H1 (cell line): ENCODE measurements at regions not wholly inside any gene's neighbourhood (a gene's known extent, or its start where the extent isn't known, plus 50 kb on each side); places are given as distances from the start of the nearest gene placed in this dataset.

Experiments used
- CTCF ChIA-PET: fragments of 300-600 bp; sonication (Branson Sonifier 250); formaldehyde crosslinking; loops from one replicate; lab custom pipeline; 2021; ENCODE audit not compliant: partially characterized antibody; lab: Charles Lee
- POLR2A ChIA-PET: fragments of 300-600 bp; sonication (Branson Sonifier 250); formaldehyde crosslinking; loops from one replicate; lab custom pipeline; 2021; ENCODE audit warnings: inconsistent platforms; ENCODE audit not compliant: partially characterized antibody; lab: Charles Lee
- DNase-seq, 2 experiments: peaks; one replicate each; pipeline versions ENCODE4 v3.0.0 to v3.0.0-alpha.2; 2010 to 2022; ENCODE audit warnings: low spot score in 2 of 2, low read depth in 1 of 2, mixed read lengths in 1 of 2
- FAIRE-seq: peaks from 2 replicates; lab custom pipeline; 2011; peaks lifted over from hg19 to GRCh38; lab: Jason Lieb, UNC
- H2AFZ ChIP-seq: 2 replicates; pipeline ENCODE4 v1.8.1; 2012; ENCODE audit warnings: low read length, inconsistent platforms
- H2AK5ac ChIP-seq: 2 replicates; pipeline ENCODE4 v1.6.1; 2013; ENCODE audit warnings: low read depth, low read length
- H2BK120ac ChIP-seq: replicated peaks from 2 replicates; pipeline ENCODE3; 2013; ENCODE audit warnings: low read depth, low read length, inconsistent platforms
- H2BK12ac ChIP-seq: 2 replicates; pipeline ENCODE4 v1.6.1; 2013; ENCODE audit warnings: low read depth, low read length
- H2BK15ac ChIP-seq: 2 replicates; pipeline ENCODE4 v1.6.1; 2013; ENCODE audit warnings: low read length
- H2BK20ac ChIP-seq: 2 replicates; pipeline ENCODE4 v1.6.1; 2013; ENCODE audit warnings: low read length
- H2BK5ac ChIP-seq: 2 replicates; pipeline ENCODE4 v1.6.1; 2013; ENCODE audit warnings: low read depth, low read length
- H3K14ac ChIP-seq: 2 replicates; pipeline ENCODE4 v1.6.1; 2013; ENCODE audit warnings: inconsistent platforms; ENCODE audit not compliant: insufficient read length
- H3K18ac ChIP-seq: 2 replicates; pipeline ENCODE4 v1.6.1; 2013; ENCODE audit warnings: low read length; ENCODE audit errors: extremely low read depth
- H3K23ac ChIP-seq: 2 replicates; pipeline ENCODE4 v1.6.1; 2013; ENCODE audit warnings: inconsistent platforms; ENCODE audit not compliant: insufficient read length
- H3K23me2 ChIP-seq: 2 replicates; pipeline ENCODE4 v1.6.1; 2013; ENCODE audit warnings: low read depth, low read length
- H3K27ac ChIP-seq: 2 replicates; pipeline ENCODE4 v1.6.1; 2011; ENCODE audit warnings: low read depth, low read length, inconsistent platforms
- H3K27me3 ChIP-seq, 4 experiments: replicated peaks in 1 of 4; 1 replicate in 1 of 4; 2 replicates in 3 of 4; pipeline versions ENCODE4 v1.6.1 to v1.8.1; 2011 to 2013; ENCODE audit warnings: low read length in 3 of 4, mild to moderate bottlenecking in 3 of 4, inconsistent platforms in 2 of 4, mixed read lengths in 2 of 4, moderate library complexity in 1 of 4; ENCODE audit not compliant: control insufficient read depth in 3 of 4, insufficient read depth in 3 of 4; ENCODE audit errors: extremely low read depth in 1 of 4
- H3K36me3 ChIP-seq, 4 experiments: 2 replicates each; pipeline versions ENCODE4 v1.6.1 to v1.8.1; 2011 to 2013; ENCODE audit warnings: mild to moderate bottlenecking in 4 of 4, low read length in 3 of 4, moderate library complexity in 2 of 4, control low read depth in 1 of 4, inconsistent platforms in 1 of 4; ENCODE audit not compliant: insufficient read depth in 4 of 4, control insufficient read depth in 2 of 4
- H3K4ac ChIP-seq: replicated peaks from 2 replicates; pipeline ENCODE3; 2013; ENCODE audit warnings: low read length, low read depth, mixed read lengths, inconsistent platforms; ENCODE audit not compliant: insufficient read length
- H3K4me1 ChIP-seq, 4 experiments: replicated peaks in 1 of 4; 1 replicate in 1 of 4; 2 replicates in 3 of 4; pipeline versions ENCODE4 v1.6.1 to v1.8.1; 2011 to 2013; ENCODE audit warnings: low read length in 3 of 4, inconsistent platforms in 2 of 4, mixed read lengths in 1 of 4; ENCODE audit not compliant: insufficient read depth in 4 of 4, control insufficient read depth in 3 of 4
- H3K4me2 ChIP-seq, 2 experiments: 2 replicates each; pipeline versions ENCODE4 v1.6.1 to v1.8.1; 2011 to 2013; ENCODE audit warnings: low read depth in 2 of 2, low read length in 2 of 2, control low read depth in 1 of 2, inconsistent platforms in 1 of 2, mild to moderate bottlenecking in 1 of 2; ENCODE audit not compliant: insufficient read depth in 1 of 2
- H3K4me3 ChIP-seq, 4 experiments: fragments of 200-600, 300-600 bp in 1 of 4; sonication (generic), shearing (Covaris generic), sonication (Bioruptor Twin) in 1 of 4; 2 replicates each; pipeline versions ENCODE4 v1.5.1 to v1.8.1; 2011 to 2016; ENCODE audit warnings: low read length in 4 of 4, low read depth in 3 of 4, control low read depth in 2 of 4, inconsistent platforms in 2 of 4, mild to moderate bottlenecking in 2 of 4, mixed read lengths in 1 of 4, moderate library complexity in 1 of 4; ENCODE audit not compliant: insufficient read depth in 2 of 4; ENCODE audit errors: extremely low read depth in 1 of 4
- H3K56ac ChIP-seq: replicated peaks from 2 replicates; pipeline ENCODE3; 2013; ENCODE audit warnings: low read depth, mild to moderate bottlenecking, mixed read lengths, low read length, inconsistent platforms; ENCODE audit not compliant: insufficient read length
- H3K79me1 ChIP-seq: 2 replicates; pipeline ENCODE4 v1.6.1; 2013; ENCODE audit warnings: low read depth, low read length, control low read depth
- H3K79me2 ChIP-seq, 2 experiments: 2 replicates each; pipeline versions ENCODE4 v1.6.1 to v1.8.1; 2012 to 2013; ENCODE audit warnings: low read length in 2 of 2, mild to moderate bottlenecking in 2 of 2, inconsistent platforms in 1 of 2; ENCODE audit not compliant: insufficient read depth in 2 of 2, control insufficient read depth in 1 of 2
- H3K9ac ChIP-seq, 4 experiments: replicated peaks in 1 of 4; 1 replicate in 1 of 4; 2 replicates in 3 of 4; pipeline versions ENCODE4 v1.6.1 to v1.8.1; 2011 to 2013; ENCODE audit warnings: low read depth in 3 of 4, low read length in 3 of 4, control low read depth in 2 of 4, mild to moderate bottlenecking in 2 of 4, moderate library complexity in 2 of 4, inconsistent platforms in 1 of 4; ENCODE audit errors: extremely low read depth in 1 of 4
- H3K9me3 ChIP-seq, 2 experiments: 2 replicates each; pipeline versions ENCODE4 v1.6.1 to v1.8.1; 2012 to 2013; ENCODE audit warnings: mild to moderate bottlenecking in 2 of 2, moderate library complexity in 2 of 2, control low read depth in 1 of 2, inconsistent platforms in 1 of 2, low read depth in 1 of 2, low read length in 1 of 2, mixed read lengths in 1 of 2; ENCODE audit not compliant: insufficient read depth in 2 of 2
- H4K20me1 ChIP-seq, 2 experiments: replicated peaks in 1 of 2; 2 replicates each; pipeline versions ENCODE3 to v1.8.1; 2011 to 2013; ENCODE audit warnings: inconsistent platforms in 2 of 2, low read length in 2 of 2, mild to moderate bottlenecking in 1 of 2; ENCODE audit not compliant: insufficient read depth in 2 of 2, control insufficient read depth in 1 of 2
- H4K5ac ChIP-seq: 2 replicates; pipeline ENCODE4 v1.6.1; 2013; ENCODE audit warnings: low read length, low read depth, mixed read lengths, inconsistent platforms; ENCODE audit not compliant: insufficient read length
- H4K8ac ChIP-seq: 2 replicates; pipeline ENCODE4 v1.8.0; 2013; ENCODE audit warnings: mild to moderate bottlenecking, moderate library complexity, low read length, inconsistent platforms; ENCODE audit not compliant: insufficient read depth; ENCODE audit errors: extremely low read depth
- H4K91ac ChIP-seq: replicated peaks from 2 replicates; pipeline ENCODE3; 2013; ENCODE audit warnings: low read length, mixed read lengths, inconsistent platforms; ENCODE audit not compliant: insufficient read length
- E2F6 ChIP-seq: IDR thresholded peaks from 2 replicates; pipeline ENCODE4 v1.6.1; 2012; ENCODE audit warnings: inconsistent platforms
- SIX5 ChIP-seq: IDR thresholded peaks from 2 replicates; pipeline ENCODE4 v1.6.1; 2011; ENCODE audit warnings: mild to moderate bottlenecking, low read depth, low read length
- SP1 ChIP-seq: IDR thresholded peaks from 2 replicates; pipeline ENCODE4 v1.6.1; 2011; ENCODE audit warnings: low read depth, low read length
- WGBS, 2 experiments: shearing (Covaris generic) in 1 of 2; methylation state at CpG; one replicate each; pipeline versions ENCODE4 v1.1.6 to v1.1.7; 2013 to 2015; ENCODE audit warnings: low lambda C conversion rate in 2 of 2, mixed read lengths in 2 of 2, inconsistent platforms in 1 of 2, low coverage in 1 of 2, missing lambda C conversion rate in 1 of 2; ENCODE audit not compliant: insufficient replicate concordance in 2 of 2, insufficient coverage in 1 of 2, insufficient read length in 1 of 2; ENCODE audit errors: extremely low coverage in 1 of 2, missing lambda C conversion rate in 1 of 2; 5-methylcytosine and 5-hydroxymethylcytosine counted together

GRCh38 chr5:54607006-54607405 lies 89.4 kb downstream of the SNX18 start:
- no peaks in the 10 kb centered on the region for H3K9me3 ChIP-seq
- no peak overlapping the region for H2BK15ac ChIP-seq
- H3K23ac ChIP-seq = no peak overlapping the region
- H2BK120ac ChIP-seq = no peak overlapping the region
- no peak overlapping the region for H4K5ac ChIP-seq
- H3K4ac ChIP-seq = no peak overlapping the region
- H2BK5ac ChIP-seq = no peak overlapping the region
- no peak for FAIRE-seq
- H3K27ac ChIP-seq = no peak overlapping the region
- no peak overlapping the region for H3K4me2 ChIP-seq
- whole genome bisulfite sequencing, 2 experiments = 97% methylated on average over 3 of the region's 3 CpGs; no CpG with 5 or more reads in 1 of the 2 experiments
- no peak overlapping the region for H3K56ac ChIP-seq
- H3K4me1 ChIP-seq = no peaks in the 10 kb centered on the region
- H3K14ac ChIP-seq = no peak overlapping the region
- no peaks in the 10 kb centered on the region for H3K36me3 ChIP-seq
- no peak overlapping the region for H2BK20ac ChIP-seq
- H4K20me1 ChIP-seq = no peaks in the 10 kb centered on the region
- H3K18ac ChIP-seq = no peak overlapping the region
- H4K8ac ChIP-seq = no peak overlapping the region
- no peak for DNase-seq
- H3K23me2 ChIP-seq = no peaks in the 10 kb centered on the region
- H3K4me3 ChIP-seq = no peak overlapping the region
- no peaks in the 10 kb centered on the region for H3K79me1 ChIP-seq
- no peak overlapping the region for H2AK5ac ChIP-seq
- H3K79me2 ChIP-seq = no peaks in the 10 kb centered on the region
- no peaks in the 10 kb centered on the region for H3K27me3 ChIP-seq
- ChIA-PET CTCF (no interaction called here), POLR2A (no interaction called here)
- H3K9ac ChIP-seq = no peak overlapping the region
- H4K91ac ChIP-seq = no peak overlapping the region
- H2BK12ac ChIP-seq = no peak overlapping the region
- H2AFZ ChIP-seq = no peak overlapping the region
- no peak for TF ChIP-seq SIX5
- no peak for TF ChIP-seq SP1
- TF ChIP-seq E2F6 = no peak
